Brain microvascular endothelial cell (primary cell): ENCODE measurements at regions not wholly inside any gene's neighbourhood (a gene's known extent, or its start where the extent isn't known, plus 50 kb on each side); places are given as distances from the start of the nearest gene placed in this dataset.

Experiments
- DNase-seq: peaks from one replicate; pipeline ENCODE4 v3.0.0-alpha.2; 2020
- H3K27ac ChIP-seq: fragments of 250-450 bp; sonication (Bioruptor Pico); 2 replicates; pipeline ENCODE4 v1.5.1; 2020; ENCODE audit warnings: mild to moderate bottlenecking, moderate library complexity
- H3K27me3 ChIP-seq: fragments of 250-450 bp; sonication (Bioruptor Pico); replicated peaks from 2 replicates; pipeline ENCODE4 v1.5.1; 2020; ENCODE audit warnings: mild to moderate bottlenecking
- H3K36me3 ChIP-seq: fragments of 250-450 bp; sonication (Bioruptor Pico); replicated peaks from 2 replicates; pipeline ENCODE4 v1.5.1; 2020; ENCODE audit warnings: mild to moderate bottlenecking
- H3K4me3 ChIP-seq: 2 replicates; pipeline ENCODE4 v1.5.1; 2011; ENCODE audit warnings: low read depth, mild to moderate bottlenecking, control low read depth, low read length, moderate library complexity
- in situ Hi-C: cut with HindIII; loops from 2 replicates; pipeline ENCODE4 v1.10.0; 2017; ENCODE audit warnings: low sequenced_read_pairs, low pct_ligation_motif_present
- TF ChIP-seq, protein P1 (sequence below): IDR thresholded peaks from 2 replicates; pipeline ENCODE4 v1.5.1; 2011; ENCODE audit warnings: low read depth, mild to moderate bottlenecking, moderate library complexity, low read length, control low read depth, inconsistent platforms; ENCODE audit errors: missing control alignments

DNA sequence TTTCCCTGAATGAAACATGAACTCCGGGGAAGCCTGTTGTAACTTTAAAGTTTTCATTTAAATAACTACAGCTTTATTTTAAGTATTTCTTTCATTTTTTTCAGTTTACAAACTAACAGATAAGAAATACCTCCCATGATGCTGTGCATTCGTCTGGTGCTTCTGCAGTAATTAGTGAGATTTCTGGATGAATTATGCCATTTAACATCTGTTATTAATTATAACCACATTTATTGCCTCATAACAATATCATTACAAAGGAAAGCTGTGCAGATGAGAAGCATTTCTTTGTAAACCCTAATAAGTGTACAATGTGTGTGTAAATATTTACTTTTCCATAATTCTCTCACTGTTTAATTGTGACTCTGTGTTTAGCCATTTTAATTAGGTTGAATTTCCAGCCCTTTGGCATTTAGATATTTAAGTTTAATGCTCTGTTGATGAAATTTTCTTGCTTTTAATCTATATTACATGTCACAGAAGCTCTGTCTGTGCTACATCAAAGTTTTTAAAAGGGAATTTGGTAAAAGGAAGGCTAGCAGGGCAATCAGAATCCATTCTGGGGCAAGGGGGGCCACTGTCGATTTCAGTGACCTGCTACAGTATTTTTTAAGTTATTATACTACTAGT, 418.0 kb downstream of the SPATA31D1 start:
- Histone ChIP-seq H3K4me3 (no peak overlapping the region), H3K36me3 (no peaks in the 10 kb centered on the region), H3K27me3 (no peaks in the 10 kb centered on the region), H3K27ac (no peak overlapping the region)
- DNase-seq = no peak
- in situ Hi-C loops = no loop called here
- TF ChIP-seq, protein P1, sequence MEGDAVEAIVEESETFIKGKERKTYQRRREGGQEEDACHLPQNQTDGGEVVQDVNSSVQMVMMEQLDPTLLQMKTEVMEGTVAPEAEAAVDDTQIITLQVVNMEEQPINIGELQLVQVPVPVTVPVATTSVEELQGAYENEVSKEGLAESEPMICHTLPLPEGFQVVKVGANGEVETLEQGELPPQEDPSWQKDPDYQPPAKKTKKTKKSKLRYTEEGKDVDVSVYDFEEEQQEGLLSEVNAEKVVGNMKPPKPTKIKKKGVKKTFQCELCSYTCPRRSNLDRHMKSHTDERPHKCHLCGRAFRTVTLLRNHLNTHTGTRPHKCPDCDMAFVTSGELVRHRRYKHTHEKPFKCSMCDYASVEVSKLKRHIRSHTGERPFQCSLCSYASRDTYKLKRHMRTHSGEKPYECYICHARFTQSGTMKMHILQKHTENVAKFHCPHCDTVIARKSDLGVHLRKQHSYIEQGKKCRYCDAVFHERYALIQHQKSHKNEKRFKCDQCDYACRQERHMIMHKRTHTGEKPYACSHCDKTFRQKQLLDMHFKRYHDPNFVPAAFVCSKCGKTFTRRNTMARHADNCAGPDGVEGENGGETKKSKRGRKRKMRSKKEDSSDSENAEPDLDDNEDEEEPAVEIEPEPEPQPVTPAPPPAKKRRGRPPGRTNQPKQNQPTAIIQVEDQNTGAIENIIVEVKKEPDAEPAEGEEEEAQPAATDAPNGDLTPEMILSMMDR = no peak

DNA sequence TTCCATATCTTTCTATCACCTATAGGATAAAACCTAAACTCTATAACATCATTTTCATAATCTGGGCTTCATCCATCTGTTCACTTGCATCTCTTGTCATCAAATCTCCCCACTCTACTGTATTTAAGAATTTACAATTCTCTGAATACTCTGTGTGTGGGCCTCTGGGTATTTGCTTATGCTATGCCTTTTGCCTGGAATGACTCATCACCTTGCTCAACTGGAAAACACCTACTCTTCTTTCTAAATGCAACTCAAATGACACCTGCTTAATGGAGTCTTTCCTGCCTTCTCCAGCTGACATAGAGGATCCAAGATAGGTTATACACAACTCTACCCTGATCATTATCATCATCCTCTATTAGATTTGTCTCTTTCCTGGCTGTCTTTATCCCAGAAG, 421.7 kb downstream of the SPATA31D1 start:
- no peak for DNase-seq
- TF ChIP-seq, protein P1 = no peak
- in situ Hi-C loops = no loop called here
- no peak overlapping the region for H3K27ac ChIP-seq
- no peaks in the 10 kb centered on the region for H3K27me3 ChIP-seq
- no peaks in the 10 kb centered on the region for H3K36me3 ChIP-seq
- H3K4me3 ChIP-seq = no peak overlapping the region

DNA sequence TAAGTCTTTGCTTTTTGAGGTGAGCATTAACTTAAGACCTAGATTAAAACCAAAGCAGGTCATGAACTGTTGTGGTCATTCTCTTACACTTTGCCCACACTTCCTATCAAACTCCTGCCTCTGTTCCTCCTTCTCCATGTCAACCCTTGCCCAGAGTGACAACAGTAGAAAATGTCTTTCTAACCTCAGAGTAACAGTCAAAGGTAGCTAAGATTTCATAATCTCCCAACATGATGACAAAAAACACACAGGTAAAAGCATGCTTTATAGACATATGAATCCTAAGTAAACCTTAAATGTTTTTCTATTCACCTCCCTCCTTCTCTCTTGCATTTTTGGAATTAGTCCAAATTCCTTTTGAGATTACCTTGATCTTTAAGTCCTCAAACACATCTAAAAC, 422.3 kb downstream of the SPATA31D1 start:
- Histone ChIP-seq H3K27me3 (no peaks in the 10 kb centered on the region), H3K36me3 (no peaks in the 10 kb centered on the region), H3K27ac (no peak overlapping the region), H3K4me3 (no peak overlapping the region)
- TF ChIP-seq, protein P1 = no peak
- no peak for DNase-seq
- in situ Hi-C loops = no loop called here

DNA sequence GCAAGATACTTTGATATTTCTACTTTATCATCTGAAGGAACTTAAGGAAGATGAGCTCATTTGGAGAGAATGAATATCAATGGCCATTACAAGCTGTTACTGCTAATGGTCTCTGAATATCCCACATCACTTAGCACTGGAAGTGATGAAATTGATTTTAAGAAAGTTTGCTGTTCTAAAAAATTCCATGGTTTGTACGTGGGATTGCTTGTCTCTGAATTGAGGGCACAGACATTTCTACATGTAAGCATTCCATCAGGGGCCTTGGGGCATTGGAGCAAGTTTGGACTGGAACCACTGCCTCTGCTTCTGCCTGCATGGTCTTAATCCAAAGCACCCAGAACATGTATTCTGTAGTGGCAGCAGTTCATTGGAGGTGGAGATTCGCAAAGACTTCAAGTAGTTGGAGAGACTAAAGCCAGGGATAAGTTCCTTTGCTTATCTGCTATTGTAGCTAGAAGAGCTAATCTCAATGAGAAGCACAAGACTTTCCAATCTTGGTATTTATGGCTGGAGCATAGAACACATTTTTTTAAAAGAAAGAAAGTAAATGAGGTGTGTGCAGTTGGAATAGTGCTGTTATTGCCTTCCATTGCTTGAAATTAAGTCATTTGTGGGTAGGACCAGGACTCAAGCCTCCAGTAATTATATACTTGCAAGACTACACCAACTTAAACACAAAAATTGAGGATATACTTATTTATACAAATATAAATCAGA, 424.2 kb downstream of the SPATA31D1 start:
- no peak for DNase-seq
- no peaks in the 10 kb centered on the region for H3K27me3 ChIP-seq
- no peak overlapping the region for H3K27ac ChIP-seq
- in situ Hi-C loops = no loop called here
- no peak overlapping the region for H3K4me3 ChIP-seq
- H3K36me3 ChIP-seq = no peaks in the 10 kb centered on the region
- TF ChIP-seq, protein P1 = no peak

DNA sequence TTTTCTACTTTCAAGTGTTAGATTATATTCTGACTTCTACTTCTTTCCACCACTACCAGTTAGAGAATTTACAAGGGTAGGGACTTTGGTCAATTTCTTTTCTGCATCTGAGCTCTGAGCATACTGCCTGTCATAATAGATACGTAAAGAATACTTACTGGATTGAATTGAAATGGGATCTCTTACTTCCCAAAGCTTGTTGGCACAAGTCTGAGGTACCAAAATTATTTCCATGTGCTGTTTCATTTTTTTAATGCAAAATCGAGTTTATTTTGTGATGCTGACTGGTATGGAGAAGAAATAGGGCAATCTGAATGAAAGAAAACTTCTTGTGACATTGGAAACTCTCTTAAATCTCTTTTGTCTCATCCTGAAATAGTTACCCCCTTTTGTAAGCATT, 428.9 kb downstream of the SPATA31D1 start:
- TF ChIP-seq, protein P1 = no peak
- in situ Hi-C loops = no loop called here

More for the DNA sequence above, 428.9 kb downstream of the SPATA31D1 start:
- H3K36me3 ChIP-seq = no peaks in the 10 kb centered on the region
- H3K27ac ChIP-seq = no peak overlapping the region
- no peak overlapping the region for H3K4me3 ChIP-seq
- no peaks in the 10 kb centered on the region for H3K27me3 ChIP-seq
- DNase-seq = no peak
